Liver (tissue), 8 donors: ENCODE measurements at regions not wholly inside any gene's neighbourhood (a gene's known extent, or its start where the extent isn't known, plus 50 kb on each side); places are given as distances from the start of the nearest gene placed in this dataset.

Experiments used
- DNase-seq: peaks from one replicate; pipeline ENCODE4 v3.0.0-alpha.2; 2017; ENCODE audit warnings: low spot score
- H3K27ac ChIP-seq, 2 donors: one replicate each; pipeline ENCODE4 v1.7.0; 2013; ENCODE audit warnings: inconsistent platforms in 2 of 2, low read length in 2 of 2, control low read depth in 1 of 2, low read depth in 1 of 2, mild to moderate bottlenecking in 1 of 2
- H3K27me3 ChIP-seq, 4 donors: one replicate each; pipeline versions ENCODE4 v1.6.1 to v1.7.0; 2013; ENCODE audit warnings: low read length in 3 of 4, inconsistent platforms in 1 of 4, mild to moderate bottlenecking in 1 of 4, moderate library complexity in 1 of 4; ENCODE audit not compliant: control insufficient read depth in 4 of 4, insufficient read depth in 4 of 4
- H3K36me3 ChIP-seq, 4 donors: one replicate each; pipeline versions ENCODE4 v1.6.1 to v1.7.0; 2013; ENCODE audit warnings: low read length in 3 of 4, mild to moderate bottlenecking in 3 of 4, low read depth in 1 of 4, moderate library complexity in 1 of 4; ENCODE audit not compliant: control insufficient read depth in 4 of 4, insufficient read depth in 3 of 4
- H3K4me1 ChIP-seq, 4 donors: one replicate each; pipeline versions ENCODE4 v1.6.1 to v1.7.0; 2013; ENCODE audit warnings: low read length in 3 of 4, mild to moderate bottlenecking in 3 of 4, moderate library complexity in 1 of 4; ENCODE audit not compliant: control insufficient read depth in 4 of 4, insufficient read depth in 4 of 4
- H3K4me3 ChIP-seq, 3 donors: one replicate each; pipeline versions ENCODE4 v1.6.1 to v1.7.0; 2013; ENCODE audit warnings: low read length in 3 of 3, control low read depth in 1 of 3, low read depth in 1 of 3, mild to moderate bottlenecking in 1 of 3
- H3K9ac ChIP-seq, 2 donors: one replicate each; pipeline ENCODE4 v1.7.0; 2013; ENCODE audit warnings: low read length in 2 of 2, mild to moderate bottlenecking in 2 of 2, moderate library complexity in 2 of 2, control low read depth in 1 of 2, low read depth in 1 of 2
- H3K9me3 ChIP-seq, 4 donors: one replicate each; pipeline versions ENCODE4 v1.6.1 to v1.7.0; 2013; ENCODE audit warnings: low read length in 3 of 4; ENCODE audit not compliant: control insufficient read depth in 4 of 4
- EGR1 ChIP-seq, 2 donors: IDR thresholded peaks; 2 replicates each; pipeline ENCODE4 v1.6.1; 2016 to 2018; ENCODE audit warnings: antibody characterized with exemption in 2 of 2, low read depth in 2 of 2
- FOXA1 ChIP-seq: IDR thresholded peaks from 2 replicates; pipeline ENCODE4 v1.6.1; 2016; ENCODE audit warnings: antibody characterized with exemption
- GABPA ChIP-seq, 2 donors: IDR thresholded peaks in 1 of 2; conservative IDR thresholded peaks in 1 of 2; 2 replicates each; pipeline ENCODE4 v1.6.1; 2016; ENCODE audit warnings: antibody characterized with exemption in 2 of 2, mild to moderate bottlenecking in 1 of 2, moderate library complexity in 1 of 2
- HNF4A ChIP-seq, 2 donors: conservative IDR thresholded peaks; 2 replicates each; pipeline ENCODE4 v1.6.1; 2016; ENCODE audit warnings: antibody characterized with exemption in 2 of 2, mild to moderate bottlenecking in 2 of 2
- HNF4G ChIP-seq: IDR thresholded peaks from 2 replicates; pipeline ENCODE4 v1.6.1; 2016; ENCODE audit warnings: antibody characterized with exemption
- JUND ChIP-seq, 2 donors: IDR thresholded peaks; 2 replicates each; pipeline ENCODE4 v1.6.1; 2016; ENCODE audit warnings: antibody characterized with exemption in 2 of 2
- NR2F2 ChIP-seq: IDR thresholded peaks from 2 replicates; pipeline ENCODE4 v1.6.1; 2016; ENCODE audit warnings: antibody characterized with exemption
- RAD21 ChIP-seq, 2 donors: IDR thresholded peaks; 2 replicates each; pipeline ENCODE4 v1.6.1; 2016; ENCODE audit warnings: antibody characterized with exemption in 2 of 2, mild to moderate bottlenecking in 2 of 2
- RXRA ChIP-seq, 2 donors: IDR thresholded peaks; 2 replicates each; pipeline ENCODE4 v1.6.1; 2017 to 2018; ENCODE audit warnings: antibody characterized with exemption in 2 of 2, mild to moderate bottlenecking in 1 of 2
- SP1 ChIP-seq: IDR thresholded peaks from 2 replicates; pipeline ENCODE4 v1.6.1; 2018; ENCODE audit warnings: antibody characterized with exemption, mild to moderate bottlenecking
- YY1 ChIP-seq: IDR thresholded peaks from 2 replicates; pipeline ENCODE4 v1.6.1; 2016; ENCODE audit warnings: antibody characterized with exemption, mild to moderate bottlenecking
- WGBS: extraction: QIAGEN DNeasy Blood & Tissue Kit; methylation state at CpG from one replicate; pipeline ENCODE4 v1.1.7; 2013; 5-methylcytosine and 5-hydroxymethylcytosine counted together
- TF ChIP-seq, protein P1 (sequence below): IDR thresholded peaks from 2 replicates; pipeline ENCODE4 v1.6.1; 2016; ENCODE audit warnings: antibody characterized with exemption
- TF ChIP-seq, protein P2 (sequence below): IDR thresholded peaks from 2 replicates; pipeline ENCODE4 v1.6.1; 2016; ENCODE audit warnings: antibody characterized with exemption
- TF ChIP-seq, protein P3 (sequence below): fragments of 150-350 bp; IDR thresholded peaks from 2 replicates; pipeline ENCODE4 v1.5.1; 2017; ENCODE audit warnings: improper control_type of control experiment, low read depth, low read length; ENCODE audit not compliant: missing input control
- TF ChIP-seq, protein P4 (sequence below): IDR thresholded peaks from 2 replicates; pipeline ENCODE4 v1.6.1; 2016; ENCODE audit warnings: antibody characterized with exemption, mild to moderate bottlenecking
- donor health status: healthy.
- donor health status: healthy.
- donor health status: healthy.
- donor health status: healthy.
- donor health status: healthy.

DNA sequence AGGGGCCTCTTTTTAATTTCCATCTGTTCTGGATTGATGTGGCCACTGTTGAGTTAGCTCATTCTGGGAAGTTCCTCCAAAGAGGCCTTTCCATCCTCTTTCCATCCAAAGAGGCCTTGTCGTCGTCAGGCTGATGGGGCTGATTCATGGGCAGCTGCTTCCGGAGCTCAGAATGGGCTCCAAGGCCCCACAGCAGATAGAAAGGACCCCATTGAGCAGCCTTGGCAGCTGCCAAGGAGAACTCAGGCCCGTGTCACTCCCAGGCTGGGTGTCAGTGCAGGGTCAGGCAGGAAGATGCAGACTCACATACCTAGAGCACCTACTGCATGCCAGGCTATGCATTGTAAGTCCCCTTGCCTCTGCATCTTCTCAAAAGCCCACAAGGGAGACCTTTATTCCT lies 524.1 kb downstream of the MIAT start:
- DNase-seq, result no peak
- Histone ChIP-seq H3K9me3 (no peaks in the 10 kb centered on the region), H3K4me3 (no peak overlapping the region), H3K27ac (no peak overlapping the region), H3K36me3 (no peaks in the 10 kb centered on the region), H3K9ac (no peak overlapping the region), H3K27me3 (peaks cover 0 to 4% (median 0%) of the 10 kb centered on the region in 4 donors), H3K4me1 (no peaks in the 10 kb centered on the region)
- TF ChIP-seq YY1, result no peak
- no peak for TF ChIP-seq SP1
- no peak for TF ChIP-seq FOXA1
- no peak for TF ChIP-seq NR2F2
- TF ChIP-seq HNF4G, result no peak
- TF ChIP-seq, protein P1, sequence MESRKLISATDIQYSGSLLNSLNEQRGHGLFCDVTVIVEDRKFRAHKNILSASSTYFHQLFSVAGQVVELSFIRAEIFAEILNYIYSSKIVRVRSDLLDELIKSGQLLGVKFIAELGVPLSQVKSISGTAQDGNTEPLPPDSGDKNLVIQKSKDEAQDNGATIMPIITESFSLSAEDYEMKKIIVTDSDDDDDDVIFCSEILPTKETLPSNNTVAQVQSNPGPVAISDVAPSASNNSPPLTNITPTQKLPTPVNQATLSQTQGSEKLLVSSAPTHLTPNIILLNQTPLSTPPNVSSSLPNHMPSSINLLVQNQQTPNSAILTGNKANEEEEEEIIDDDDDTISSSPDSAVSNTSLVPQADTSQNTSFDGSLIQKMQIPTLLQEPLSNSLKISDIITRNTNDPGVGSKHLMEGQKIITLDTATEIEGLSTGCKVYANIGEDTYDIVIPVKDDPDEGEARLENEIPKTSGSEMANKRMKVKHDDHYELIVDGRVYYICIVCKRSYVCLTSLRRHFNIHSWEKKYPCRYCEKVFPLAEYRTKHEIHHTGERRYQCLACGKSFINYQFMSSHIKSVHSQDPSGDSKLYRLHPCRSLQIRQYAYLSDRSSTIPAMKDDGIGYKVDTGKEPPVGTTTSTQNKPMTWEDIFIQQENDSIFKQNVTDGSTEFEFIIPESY, result no peak
- WGBS, result 87% methylated on average over 4 of the region's 4 CpGs

DNA sequence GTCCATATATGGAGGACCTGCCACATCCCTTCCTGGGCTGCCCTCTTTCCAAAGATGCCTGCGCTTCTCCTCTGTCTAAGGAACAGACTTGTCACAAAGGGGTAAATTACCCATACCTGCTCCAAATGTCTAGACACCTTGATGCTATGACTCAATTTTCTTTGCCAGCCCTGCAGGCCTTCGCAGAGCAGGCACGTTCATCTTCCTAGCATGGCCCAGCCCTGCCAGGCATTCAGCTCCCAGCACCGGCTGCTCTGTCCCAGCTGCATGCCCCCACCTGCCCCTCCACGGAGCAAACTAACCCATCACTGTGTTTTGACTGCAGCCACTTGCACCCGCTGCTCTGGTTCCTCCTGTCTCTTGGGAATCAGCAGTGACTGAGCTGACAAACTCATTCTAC lies 526.1 kb downstream of the MIAT start:
- Histone ChIP-seq H3K4me1 (no peaks in the 10 kb centered on the region), H3K9ac (no peak overlapping the region), H3K4me3 (no peak overlapping the region), H3K27ac (no peak overlapping the region), H3K9me3 (peaks cover 0 to 4% (median 0%) of the 10 kb centered on the region in 4 donors), H3K36me3 (no peaks in the 10 kb centered on the region), H3K27me3 (peaks cover 0 to 4% (median under 1%) of the 10 kb centered on the region in 4 donors)
- DNase-seq, result no peak
- no peak for TF ChIP-seq NR2F2
- TF ChIP-seq FOXA1, result no peak
- TF ChIP-seq JUND (IDR thresholded peaks at IDR 0.05), result no peak
- no peak for TF ChIP-seq RXRA (IDR thresholded peaks at IDR 0.05)
- TF ChIP-seq RAD21 (IDR thresholded peaks at IDR 0.05), result no peak
- no peak for TF ChIP-seq HNF4A (conservative IDR thresholded peaks at IDR 0.05)
- TF ChIP-seq, protein P2, sequence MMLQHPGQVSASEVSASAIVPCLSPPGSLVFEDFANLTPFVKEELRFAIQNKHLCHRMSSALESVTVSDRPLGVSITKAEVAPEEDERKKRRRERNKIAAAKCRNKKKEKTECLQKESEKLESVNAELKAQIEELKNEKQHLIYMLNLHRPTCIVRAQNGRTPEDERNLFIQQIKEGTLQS, result no peak
- no peak for TF ChIP-seq EGR1 (IDR thresholded peaks at IDR 0.05; ENCODE audit: low read depth in 2 of 2)
- no peak for TF ChIP-seq SP1
- TF ChIP-seq, protein P1, result no peak
- no peak for TF ChIP-seq HNF4G
- 86% methylated on average over 6 of the region's 6 CpGs for WGBS

DNA sequence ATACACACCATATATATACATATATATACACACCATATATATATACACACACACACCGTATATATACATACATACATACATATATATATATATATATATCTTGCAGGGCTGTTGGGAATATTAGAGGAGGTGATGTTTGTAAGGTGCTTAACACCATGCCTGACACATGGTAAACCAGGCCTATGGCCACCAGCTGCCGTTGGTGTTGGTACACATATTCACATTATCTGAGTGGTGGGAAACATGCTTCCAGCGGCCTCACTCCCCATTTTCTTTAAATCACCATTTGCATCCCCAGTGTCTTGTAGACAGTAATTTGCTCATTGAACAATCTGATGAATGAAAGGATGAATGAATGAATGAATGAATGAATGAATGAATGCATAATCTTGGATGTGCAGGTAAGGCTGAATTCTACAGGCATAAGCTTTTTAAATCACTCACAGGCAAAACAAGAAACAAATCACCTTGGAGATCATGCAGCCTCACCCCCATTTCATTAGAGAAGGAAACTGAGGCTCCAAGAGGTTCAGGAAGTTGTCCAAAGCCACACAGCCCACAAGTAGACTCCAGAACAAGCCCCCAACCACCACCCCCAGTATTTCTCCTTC lies 527.8 kb downstream of the MIAT start:
- no peak overlapping the region for H3K27ac ChIP-seq
- 90% methylated on average over 3 of the region's 3 CpGs for WGBS
- no peak overlapping the region for H3K4me3 ChIP-seq
- no peak for TF ChIP-seq RXRA (IDR thresholded peaks at IDR 0.05)
- no peak for TF ChIP-seq YY1
- TF ChIP-seq SP1, result no peak
- TF ChIP-seq, protein P3, sequence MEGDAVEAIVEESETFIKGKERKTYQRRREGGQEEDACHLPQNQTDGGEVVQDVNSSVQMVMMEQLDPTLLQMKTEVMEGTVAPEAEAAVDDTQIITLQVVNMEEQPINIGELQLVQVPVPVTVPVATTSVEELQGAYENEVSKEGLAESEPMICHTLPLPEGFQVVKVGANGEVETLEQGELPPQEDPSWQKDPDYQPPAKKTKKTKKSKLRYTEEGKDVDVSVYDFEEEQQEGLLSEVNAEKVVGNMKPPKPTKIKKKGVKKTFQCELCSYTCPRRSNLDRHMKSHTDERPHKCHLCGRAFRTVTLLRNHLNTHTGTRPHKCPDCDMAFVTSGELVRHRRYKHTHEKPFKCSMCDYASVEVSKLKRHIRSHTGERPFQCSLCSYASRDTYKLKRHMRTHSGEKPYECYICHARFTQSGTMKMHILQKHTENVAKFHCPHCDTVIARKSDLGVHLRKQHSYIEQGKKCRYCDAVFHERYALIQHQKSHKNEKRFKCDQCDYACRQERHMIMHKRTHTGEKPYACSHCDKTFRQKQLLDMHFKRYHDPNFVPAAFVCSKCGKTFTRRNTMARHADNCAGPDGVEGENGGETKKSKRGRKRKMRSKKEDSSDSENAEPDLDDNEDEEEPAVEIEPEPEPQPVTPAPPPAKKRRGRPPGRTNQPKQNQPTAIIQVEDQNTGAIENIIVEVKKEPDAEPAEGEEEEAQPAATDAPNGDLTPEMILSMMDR, result no peak
- no peak for TF ChIP-seq FOXA1
- TF ChIP-seq, protein P4, sequence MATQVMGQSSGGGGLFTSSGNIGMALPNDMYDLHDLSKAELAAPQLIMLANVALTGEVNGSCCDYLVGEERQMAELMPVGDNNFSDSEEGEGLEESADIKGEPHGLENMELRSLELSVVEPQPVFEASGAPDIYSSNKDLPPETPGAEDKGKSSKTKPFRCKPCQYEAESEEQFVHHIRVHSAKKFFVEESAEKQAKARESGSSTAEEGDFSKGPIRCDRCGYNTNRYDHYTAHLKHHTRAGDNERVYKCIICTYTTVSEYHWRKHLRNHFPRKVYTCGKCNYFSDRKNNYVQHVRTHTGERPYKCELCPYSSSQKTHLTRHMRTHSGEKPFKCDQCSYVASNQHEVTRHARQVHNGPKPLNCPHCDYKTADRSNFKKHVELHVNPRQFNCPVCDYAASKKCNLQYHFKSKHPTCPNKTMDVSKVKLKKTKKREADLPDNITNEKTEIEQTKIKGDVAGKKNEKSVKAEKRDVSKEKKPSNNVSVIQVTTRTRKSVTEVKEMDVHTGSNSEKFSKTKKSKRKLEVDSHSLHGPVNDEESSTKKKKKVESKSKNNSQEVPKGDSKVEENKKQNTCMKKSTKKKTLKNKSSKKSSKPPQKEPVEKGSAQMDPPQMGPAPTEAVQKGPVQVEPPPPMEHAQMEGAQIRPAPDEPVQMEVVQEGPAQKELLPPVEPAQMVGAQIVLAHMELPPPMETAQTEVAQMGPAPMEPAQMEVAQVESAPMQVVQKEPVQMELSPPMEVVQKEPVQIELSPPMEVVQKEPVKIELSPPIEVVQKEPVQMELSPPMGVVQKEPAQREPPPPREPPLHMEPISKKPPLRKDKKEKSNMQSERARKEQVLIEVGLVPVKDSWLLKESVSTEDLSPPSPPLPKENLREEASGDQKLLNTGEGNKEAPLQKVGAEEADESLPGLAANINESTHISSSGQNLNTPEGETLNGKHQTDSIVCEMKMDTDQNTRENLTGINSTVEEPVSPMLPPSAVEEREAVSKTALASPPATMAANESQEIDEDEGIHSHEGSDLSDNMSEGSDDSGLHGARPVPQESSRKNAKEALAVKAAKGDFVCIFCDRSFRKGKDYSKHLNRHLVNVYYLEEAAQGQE, result no peak
- TF ChIP-seq GABPA (IDR thresholded peaks at IDR 0.05 in 1 of 2, conservative IDR thresholded peaks at IDR 0.05 in 1 of 2), result no peak
- TF ChIP-seq, protein P1, result no peak
- TF ChIP-seq EGR1 (IDR thresholded peaks at IDR 0.05; ENCODE audit: low read depth in 2 of 2), result no peak

More for the DNA sequence above, 527.8 kb downstream of the MIAT start:
- Histone ChIP-seq H3K36me3 (no peaks in the 10 kb centered on the region), H3K9me3 (peaks cover 0 to 4% (median 0%) of the 10 kb centered on the region in 4 donors), H3K4me1 (no peaks in the 10 kb centered on the region), H3K9ac (no peak overlapping the region), H3K27me3 (peaks cover 0 to 4% (median under 1%) of the 10 kb centered on the region in 4 donors)
- DNase-seq, result no peak
